ENCODE measurements at regions not wholly inside any gene's neighbourhood (a gene's known extent, or its start where the extent isn't known, plus 50 kb on each side); places are given as distances from the start of the nearest gene placed in this dataset.

- Histone ChIP-seq H3K14ac (ENCODE audit: insufficient read depth, low read length) (no peak overlapping the region), H2BK12ac (ENCODE audit: insufficient read length, low read depth, low read length) (no peak overlapping the region), H4K5ac (ENCODE audit: insufficient read length, low read depth, low read length) (no peak overlapping the region), H3K79me2 (ENCODE audit: insufficient read depth, low read length) (no peaks in the 10 kb centered on the region), H2BK5ac (ENCODE audit: insufficient read length, low read length) (no peak overlapping the region), H3K9me3 (ENCODE audit: control insufficient read depth, low read depth, low read length) (no peaks in the 10 kb centered on the region), H3K4me1 (ENCODE audit: insufficient read depth, low read length) (no peaks in the 10 kb centered on the region), H3K79me1 (ENCODE audit: insufficient read depth, low read depth, low read length, poor library complexity, severe bottlenecking) (no peaks in the 10 kb centered on the region), H3K23me2 (ENCODE audit: insufficient read length, low read depth, low read length, poor library complexity, severe bottlenecking) (no peaks in the 10 kb centered on the region), H3K56ac (ENCODE audit: insufficient read length, low read depth, low read length) (no peak overlapping the region), H3K4ac (ENCODE audit: low read depth, low read length) (no peak overlapping the region), H3K4me2 (ENCODE audit: insufficient read depth, insufficient read length, low read length) (no peak overlapping the region), H3K9ac (ENCODE audit: extremely low read depth, insufficient read length, low read length) (no peak overlapping the region), H3K23ac (ENCODE audit: insufficient read length, low read depth, low read length) (no peak overlapping the region), H2BK120ac (ENCODE audit: low read depth, low read length, poor library complexity, severe bottlenecking) (no peak overlapping the region), H4K91ac (ENCODE audit: insufficient read length, low read depth, low read length) (no peak overlapping the region), H2BK15ac (ENCODE audit: low read depth, low read length) (no peak overlapping the region), H3T11ph (ENCODE audit: low read length) (no peak overlapping the region), H4K8ac (replicated peaks; ENCODE audit: insufficient read length, low read depth, low read length) (no peak overlapping the region), H3K27ac (ENCODE audit: insufficient read length, low read depth, low read length) (no peak overlapping the region), H3K27me3 (ENCODE audit: insufficient read depth, low read length) (no peaks in the 10 kb centered on the region), H3K18ac (ENCODE audit: insufficient read length, low read depth, low read length) (no peak overlapping the region), H2AK5ac (ENCODE audit: insufficient read length, low read length) (no peak overlapping the region), H2AFZ (ENCODE audit: low read length) (no peak overlapping the region), H2BK20ac (ENCODE audit: low read depth, low read length, poor library complexity, severe bottlenecking) (no peak overlapping the region), H4K20me1 (ENCODE audit: control insufficient read depth, insufficient read depth, insufficient read length) (no peaks in the 10 kb centered on the region)
- Mint-ChIP-seq H3K9me3 (peaks cover 6 to 13% of the 10 kb centered on the region in 2 experiments; a peak in 4 of 5 replicates), H3K4me1 (peaks cover 4 to 8% of the 10 kb centered on the region in 2 experiments), H3K27me3 (ENCODE audit: low read depth) (no peaks in the 10 kb centered on the region), H3K4me3 (no peak overlapping the region), H3K36me3 (ENCODE audit: insufficient read depth in 1 of 3, low read depth in 3 of 3) (peaks cover 4 to 15% (median 14%) of the 10 kb centered on the region in 3 experiments; a peak in 6 of 7 replicates), H3K27ac (peak overlapping the region; percentile 21 to 46 (median 31); a peak in 2 of 7 replicates)
- TF ChIP-seq, protein P1, sequence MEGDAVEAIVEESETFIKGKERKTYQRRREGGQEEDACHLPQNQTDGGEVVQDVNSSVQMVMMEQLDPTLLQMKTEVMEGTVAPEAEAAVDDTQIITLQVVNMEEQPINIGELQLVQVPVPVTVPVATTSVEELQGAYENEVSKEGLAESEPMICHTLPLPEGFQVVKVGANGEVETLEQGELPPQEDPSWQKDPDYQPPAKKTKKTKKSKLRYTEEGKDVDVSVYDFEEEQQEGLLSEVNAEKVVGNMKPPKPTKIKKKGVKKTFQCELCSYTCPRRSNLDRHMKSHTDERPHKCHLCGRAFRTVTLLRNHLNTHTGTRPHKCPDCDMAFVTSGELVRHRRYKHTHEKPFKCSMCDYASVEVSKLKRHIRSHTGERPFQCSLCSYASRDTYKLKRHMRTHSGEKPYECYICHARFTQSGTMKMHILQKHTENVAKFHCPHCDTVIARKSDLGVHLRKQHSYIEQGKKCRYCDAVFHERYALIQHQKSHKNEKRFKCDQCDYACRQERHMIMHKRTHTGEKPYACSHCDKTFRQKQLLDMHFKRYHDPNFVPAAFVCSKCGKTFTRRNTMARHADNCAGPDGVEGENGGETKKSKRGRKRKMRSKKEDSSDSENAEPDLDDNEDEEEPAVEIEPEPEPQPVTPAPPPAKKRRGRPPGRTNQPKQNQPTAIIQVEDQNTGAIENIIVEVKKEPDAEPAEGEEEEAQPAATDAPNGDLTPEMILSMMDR (conservative IDR thresholded peaks at IDR 0.05), result no peak
- DNase-seq, result no peak
- no CpG with 5 or more reads among the region's 4 CpGs for whole genome bisulfite sequencing (ENCODE audit: extremely low coverage, insufficient read length, low lambda C conversion rate)
These were observed 497.9 kb downstream of the SMARCA1 start for GRCh38 chrX:129025376-129025775.

Measured in H9 (cell line).